ENCODE measurements at regions not wholly inside any gene's neighbourhood (a gene's known extent, or its start where the extent isn't known, plus 50 kb on each side); places are given as distances from the start of the nearest gene placed in this dataset.

GRCh38 chr13:39859898-39860297 lies 204.4 kb downstream of the COG6 start:
- no peak for FAIRE-seq

DNA sequence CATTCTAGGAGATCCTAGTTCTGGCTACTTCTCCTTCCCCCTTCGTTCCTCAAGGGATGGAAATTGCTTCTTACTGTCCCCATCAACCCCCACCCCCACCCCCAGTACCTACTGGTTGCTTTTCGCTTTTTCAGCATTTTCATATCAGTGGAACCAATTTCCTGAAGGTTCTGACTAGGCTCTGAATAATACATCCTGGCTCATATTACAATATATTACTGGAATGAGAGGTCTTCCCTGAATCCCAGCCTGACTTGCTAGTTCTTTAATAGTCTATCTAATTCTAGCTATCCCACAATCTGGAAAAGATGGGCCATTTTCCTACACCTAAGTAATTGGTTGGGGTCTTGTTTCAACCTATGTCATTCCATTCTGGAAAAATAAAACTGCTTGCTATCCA lies 207.4 kb downstream of the COG6 start:
- FAIRE-seq, result no peak

GRCh38 chr13:39864221-39864620 lies 208.8 kb downstream of the COG6 start:
- no peak for FAIRE-seq

DNA sequence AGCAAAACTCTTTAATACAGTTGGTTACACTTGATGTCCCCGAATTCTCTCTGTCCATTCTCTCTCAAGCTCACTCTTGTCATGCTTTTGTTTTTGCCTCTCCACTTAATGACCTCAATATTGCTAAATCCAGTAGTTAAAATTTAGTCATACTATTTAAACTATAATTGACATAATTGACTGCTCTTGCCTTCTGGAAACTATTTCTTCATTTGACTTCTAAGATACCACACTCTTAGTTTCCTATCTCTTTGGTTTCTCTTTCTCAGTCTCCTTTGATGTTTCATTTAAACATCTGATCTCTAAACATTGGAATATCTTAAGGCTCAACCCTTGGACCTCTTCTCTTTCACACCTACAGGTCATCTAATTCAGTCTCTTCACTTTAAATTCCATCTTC lies 211.3 kb downstream of the COG6 start:
- FAIRE-seq, result no peak

DNA sequence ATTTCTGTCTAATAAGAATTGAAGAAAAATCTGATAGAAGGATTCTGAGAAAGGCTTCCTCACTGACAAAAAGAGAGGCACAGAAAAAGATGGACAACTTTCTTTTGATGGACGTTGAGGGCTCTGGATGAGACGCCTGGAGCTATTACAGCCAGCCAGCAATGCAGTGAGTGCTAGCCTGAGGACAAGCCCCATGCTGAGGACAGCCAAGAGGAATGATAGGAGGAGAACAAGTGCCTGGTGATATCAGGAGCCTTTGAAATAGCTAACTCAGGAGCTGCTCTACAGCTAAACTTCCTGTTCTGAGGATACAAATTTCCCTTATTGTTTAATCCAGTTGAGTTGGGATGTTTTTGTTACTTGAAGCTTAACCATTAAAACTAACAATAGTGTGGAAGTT lies 212.3 kb downstream of the COG6 start:
- no peak for FAIRE-seq

- no peak for FAIRE-seq
Observed at GRCh38 chr13:39870197-39870747, 214.8 kb downstream of the COG6 start.

- no peak for FAIRE-seq
Observed at GRCh38 chr13:39874331-39875053, 219.0 kb downstream of the COG6 start.

GRCh38 chr13:39875111-39875987 lies 219.9 kb downstream of the COG6 start:
- FAIRE-seq, result no peak

DNA sequence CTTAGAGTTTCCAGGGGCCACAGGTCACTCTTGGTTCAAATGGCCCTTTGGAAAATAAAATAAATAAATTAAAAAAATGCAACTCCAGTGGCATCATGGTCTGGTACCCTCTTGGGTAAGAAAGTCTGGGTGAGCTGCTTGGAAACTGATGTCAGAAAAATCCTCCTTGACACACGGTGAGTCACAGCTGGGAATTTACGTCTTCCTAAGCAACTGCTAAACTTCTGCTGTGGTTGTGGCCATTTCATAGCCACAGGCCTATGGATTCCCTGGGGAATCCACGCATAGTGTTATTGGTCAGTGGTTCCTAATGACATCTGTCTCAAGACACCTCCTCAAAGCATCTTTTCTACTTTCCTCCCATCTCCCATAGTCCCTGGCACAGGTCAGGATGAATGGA lies 220.8 kb downstream of the COG6 start:
- FAIRE-seq, result no peak

- no peak for FAIRE-seq
Observed at GRCh38 chr13:39877134-39877533, 221.7 kb downstream of the COG6 start.

GRCh38 chr13:39879286-39880035 lies 224.0 kb downstream of the COG6 start:
- FAIRE-seq, result no peak

DNA sequence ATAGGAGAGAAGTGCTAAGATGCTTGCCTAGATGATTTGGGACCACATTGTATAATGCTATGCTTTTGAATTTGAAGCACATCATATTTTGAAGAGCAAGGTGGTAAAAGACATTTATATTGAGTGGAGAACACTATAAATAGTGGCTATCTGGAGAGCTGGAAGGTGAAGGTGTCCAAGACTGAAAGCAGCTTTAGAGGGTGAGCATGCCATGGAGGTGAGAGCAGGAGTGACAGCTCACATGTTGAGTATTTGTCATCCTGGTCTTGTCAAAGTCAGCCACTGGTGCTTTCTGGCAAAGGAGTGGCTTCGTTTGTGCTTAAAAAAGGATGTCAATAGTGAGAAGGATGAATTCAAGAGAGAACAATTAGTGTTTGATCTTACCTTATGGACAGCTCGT lies 225.9 kb downstream of the COG6 start:
- no peak for FAIRE-seq

DNA sequence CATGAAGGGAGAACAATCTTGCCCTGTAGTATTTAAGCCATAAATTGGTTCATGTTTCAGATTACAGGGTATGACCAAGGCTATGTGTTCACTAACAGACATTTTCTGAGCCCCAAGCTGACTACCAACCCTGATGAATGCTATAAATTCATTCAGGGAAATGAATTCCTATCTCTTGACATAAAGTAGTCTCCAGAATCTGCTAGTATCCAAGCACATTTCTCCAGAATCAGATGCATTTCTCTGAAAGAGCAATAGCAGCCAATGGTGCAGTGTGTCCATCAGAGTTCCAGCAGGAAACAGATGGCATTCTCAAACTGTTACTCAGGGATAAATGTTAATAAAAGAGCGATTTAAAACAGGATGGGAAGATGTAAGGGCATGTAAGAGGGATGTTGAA lies 226.4 kb downstream of the COG6 start:
- FAIRE-seq, result no peak

- FAIRE-seq, result no peak
Observed at GRCh38 chr13:39884166-39884565, 228.7 kb downstream of the COG6 start.

DNA sequence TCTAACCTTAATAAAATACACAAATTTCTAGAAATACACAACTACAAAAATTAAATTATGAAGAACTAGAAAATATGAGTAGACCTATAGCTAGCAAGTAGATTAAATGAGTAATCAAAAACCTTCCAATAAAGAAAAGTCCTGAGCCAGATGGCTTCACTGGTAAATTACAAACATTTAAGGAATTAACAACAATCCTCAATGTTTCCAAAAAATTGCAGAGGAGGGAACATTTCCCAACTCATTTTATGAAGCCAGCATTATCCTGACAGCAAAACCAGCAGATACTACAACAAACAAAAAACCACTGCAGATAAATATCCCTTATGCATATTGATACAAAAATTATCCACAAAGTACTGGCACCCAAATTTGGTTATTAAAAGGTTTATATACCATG lies 230.9 kb downstream of the COG6 start:
- no peak for FAIRE-seq

DNA sequence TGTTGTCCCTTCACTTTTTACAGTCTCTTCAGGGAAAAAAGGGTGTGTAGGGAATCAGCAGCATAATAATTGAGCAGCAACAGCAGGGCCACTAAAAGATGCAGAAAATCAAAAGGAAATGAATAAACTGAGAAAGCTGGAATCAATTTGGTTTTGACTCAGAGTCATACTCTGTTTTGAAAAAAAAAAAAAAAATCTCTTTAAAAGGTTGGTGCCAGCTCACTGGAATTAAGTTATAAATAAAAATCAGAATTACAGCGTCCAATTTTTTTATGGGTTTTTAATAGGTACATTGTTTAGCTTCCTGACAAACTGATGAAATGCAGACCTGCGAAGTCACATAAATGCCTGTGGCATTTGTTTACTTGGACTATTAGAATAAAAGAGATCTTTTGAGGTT lies 231.9 kb downstream of the COG6 start:
- FAIRE-seq, result no peak

DNA sequence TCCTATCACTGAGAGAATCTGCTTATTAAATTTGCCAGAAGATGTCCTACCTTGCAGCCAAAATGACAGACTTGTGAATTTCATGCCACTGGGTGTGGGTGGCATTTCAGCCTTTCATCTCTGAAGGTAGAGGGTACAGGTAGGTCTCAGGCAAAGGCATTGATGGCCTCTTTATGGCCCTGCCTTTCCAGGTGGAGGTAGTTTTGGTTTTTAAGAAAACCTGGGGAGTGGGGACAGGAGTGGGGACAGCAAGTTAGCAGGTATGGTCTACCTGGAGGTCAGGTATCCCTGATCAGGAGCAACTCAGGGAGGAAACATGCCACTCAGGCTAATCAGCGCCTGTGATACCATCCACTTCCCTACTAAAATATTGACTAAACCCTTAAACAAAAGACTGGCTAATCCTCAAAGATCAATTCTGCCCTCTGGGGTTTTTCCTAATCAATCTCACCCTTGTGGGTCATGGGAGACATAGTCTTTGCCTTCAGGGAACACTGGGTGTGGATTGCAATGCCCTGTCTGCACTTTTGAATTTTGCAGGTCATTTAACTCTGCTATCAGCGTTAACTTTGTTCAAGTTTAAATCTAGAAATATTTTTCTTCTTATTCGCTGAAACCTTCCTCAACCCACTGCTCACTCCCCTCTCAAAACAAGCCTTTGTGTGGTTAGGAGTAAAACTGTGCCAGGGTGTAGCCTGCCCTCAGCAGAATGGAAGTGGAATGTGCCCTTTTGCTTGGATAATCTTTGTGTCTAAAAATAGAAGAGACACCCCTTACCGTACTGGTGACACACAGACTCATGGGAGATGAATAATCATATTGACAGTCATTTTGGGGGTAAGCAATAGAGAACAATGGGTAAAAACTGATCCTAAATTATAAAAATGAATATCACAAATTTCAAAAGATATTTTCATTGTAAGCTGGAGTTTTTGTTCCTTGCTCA lies 233.7 kb downstream of the COG6 start:
- no peak for FAIRE-seq

DNA sequence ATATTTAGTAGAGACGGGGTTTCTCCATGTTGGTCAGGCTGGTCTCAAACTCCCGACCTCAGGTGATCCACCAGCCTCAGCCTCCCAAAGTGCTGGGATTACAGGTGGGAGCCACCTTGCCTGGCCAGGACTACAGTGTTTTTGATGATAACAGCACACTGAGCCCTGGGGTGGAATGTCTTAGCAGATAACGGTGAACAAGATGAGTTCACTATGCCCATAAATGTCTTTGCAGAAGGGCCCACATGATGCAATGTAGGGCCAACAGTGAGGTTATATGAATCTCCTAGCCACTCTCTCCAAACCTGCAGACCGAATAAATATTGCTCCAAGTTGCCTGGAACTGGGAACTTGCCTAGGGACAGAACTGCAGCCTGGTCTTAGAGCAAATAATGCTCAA lies 235.1 kb downstream of the COG6 start:
- no peak for FAIRE-seq

GRCh38 chr13:39892721-39893685 lies 237.5 kb downstream of the COG6 start:
- FAIRE-seq, result no peak

DNA sequence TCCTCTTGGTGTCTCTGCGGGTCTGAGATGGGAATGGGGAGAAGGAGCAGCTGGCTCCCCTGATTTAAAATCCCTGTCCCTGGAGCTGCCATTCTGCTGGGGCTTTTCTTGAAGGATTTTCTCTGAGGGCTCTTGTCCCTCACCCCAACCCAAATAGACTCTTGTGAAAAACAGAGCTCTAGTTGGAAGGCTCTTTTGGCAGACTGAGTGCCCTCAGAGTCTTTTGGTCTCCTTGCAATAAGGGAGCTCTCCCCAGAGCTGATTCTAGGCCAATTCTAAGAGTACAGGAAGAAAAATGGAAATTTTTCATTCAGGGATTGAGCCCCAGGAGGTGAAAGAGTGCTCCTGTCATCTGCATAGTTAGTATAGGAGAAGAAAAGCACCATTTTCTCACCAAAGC lies 238.3 kb downstream of the COG6 start:
- no peak for FAIRE-seq

DNA sequence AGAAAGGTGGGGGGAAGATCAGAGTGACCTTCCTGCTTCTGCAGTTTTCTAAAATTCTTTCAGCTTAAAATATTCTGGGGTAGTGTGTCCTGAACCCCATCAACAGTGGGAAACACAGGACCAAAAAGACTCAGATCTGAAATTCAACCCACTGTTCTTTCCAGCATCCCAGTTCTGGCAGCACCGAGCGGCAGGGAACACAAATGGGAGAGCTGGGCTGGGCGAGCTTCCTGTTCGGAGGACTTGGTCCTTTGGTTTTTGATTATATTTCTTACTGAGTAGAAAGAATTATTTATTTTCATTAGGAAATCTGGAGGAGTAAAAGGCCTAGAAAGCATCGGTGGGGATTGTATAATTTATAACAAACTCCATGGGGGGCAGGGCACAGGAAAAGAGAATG lies 239.1 kb downstream of the COG6 start:
- no peak for FAIRE-seq
